ENCODE measurements at regions not wholly inside any gene's neighbourhood (a gene's known extent, or its start where the extent isn't known, plus 50 kb on each side); places are given as distances from the start of the nearest gene placed in this dataset.

GRCh38 chr18:39491408-39491807 lies 1925.8 kb upstream of the CELF4 start:
- H2BK12ac ChIP-seq (ENCODE audit: low read length in 2 of 2) = no peak overlapping the region

DNA sequence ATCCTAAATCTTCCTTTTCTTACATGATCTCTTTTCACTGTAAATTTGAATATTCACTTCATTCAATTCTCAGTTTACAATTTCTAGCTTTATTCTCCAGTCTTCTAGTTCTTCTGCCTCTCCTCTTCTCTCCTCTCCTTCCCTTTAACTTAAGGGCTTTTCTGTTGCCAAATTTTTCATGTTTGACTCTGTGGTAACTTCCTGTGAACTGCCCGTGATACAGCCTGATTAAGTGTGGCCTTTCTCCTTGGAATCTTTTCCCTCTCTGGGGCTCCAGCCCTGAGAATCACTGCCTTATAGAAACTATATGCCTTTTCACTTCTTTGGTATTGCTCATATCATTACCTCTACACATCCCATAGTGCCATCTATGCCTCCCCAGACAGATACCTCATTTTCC lies 1923.8 kb upstream of the CELF4 start:
- Histone ChIP-seq H2BK12ac (ENCODE audit: low read length in 2 of 2) (no peak overlapping the region), H3K4me1 (ENCODE audit: control insufficient read depth, insufficient read depth, low read depth, low read length) (no peaks in the 10 kb centered on the region), H2BK120ac (ENCODE audit: low read depth, low read length) (no peak overlapping the region), H2AK5ac (ENCODE audit: low read length, severe bottlenecking) (no peak overlapping the region), H2AFZ (ENCODE audit: low read depth, low read length) (no peak overlapping the region), H2BK5ac (ENCODE audit: low read depth, low read length, poor library complexity, severe bottlenecking) (no peak overlapping the region), H3K9ac (ENCODE audit: low read length) (no peak overlapping the region), H3K27me3 (ENCODE audit: control insufficient read depth in 1 of 2, insufficient read depth in 1 of 2, low read length in 2 of 2) (no peaks in the 10 kb centered on the region), H4K91ac (ENCODE audit: low read length) (no peak overlapping the region), H3K36me3 (ENCODE audit: control insufficient read depth in 1 of 2, insufficient read depth in 2 of 2, low read depth in 1 of 2, low read length in 2 of 2) (no peaks in the 10 kb centered on the region), H3K27ac (ENCODE audit: low read length, poor library complexity, severe bottlenecking) (no peak overlapping the region), H3K18ac (ENCODE audit: low read depth in 1 of 2, low read length in 2 of 2) (no peak overlapping the region), H3K23ac (ENCODE audit: low read length in 2 of 2) (no peak overlapping the region), H3K4me3 (ENCODE audit: insufficient read depth in 1 of 2, low read depth in 1 of 2, low read length in 2 of 2) (no peak overlapping the region), H3K79me1 (replicated peaks; ENCODE audit: low read length, poor library complexity, severe bottlenecking) (no peaks in the 10 kb centered on the region), H2BK15ac (ENCODE audit: low read depth, poor library complexity, severe bottlenecking) (no peak overlapping the region), H3K9me3 (ENCODE audit: control insufficient read depth, low read length) (no peaks in the 10 kb centered on the region), H4K8ac (ENCODE audit: low read length) (no peak overlapping the region), H3K4ac (ENCODE audit: low read depth in 1 of 2, low read length in 2 of 2) (no peak overlapping the region), H3K4me2 (ENCODE audit: low read length, poor library complexity, severe bottlenecking) (no peak overlapping the region), H3K14ac (ENCODE audit: low read length in 2 of 2) (no peak overlapping the region)
- DNase-seq = no peak
- WGBS = 85% methylated on average over 1 of the region's 1 CpG

More at GRCh38 chr18:39491408-39491807, 1925.8 kb upstream of the CELF4 start:
- Histone ChIP-seq H3K9ac (ENCODE audit: low read length) (no peak overlapping the region), H2AK5ac (ENCODE audit: low read length, severe bottlenecking) (no peak overlapping the region), H4K91ac (ENCODE audit: low read length) (no peak overlapping the region), H4K8ac (ENCODE audit: low read length) (no peak overlapping the region), H3K27me3 (ENCODE audit: control insufficient read depth in 1 of 2, insufficient read depth in 1 of 2, low read length in 2 of 2) (no peaks in the 10 kb centered on the region), H3K9me3 (ENCODE audit: control insufficient read depth, low read length) (no peaks in the 10 kb centered on the region), H2BK15ac (ENCODE audit: low read depth, poor library complexity, severe bottlenecking) (no peak overlapping the region), H3K14ac (ENCODE audit: low read length in 2 of 2) (no peak overlapping the region), H2BK5ac (ENCODE audit: low read depth, low read length, poor library complexity, severe bottlenecking) (no peak overlapping the region), H3K36me3 (ENCODE audit: control insufficient read depth in 1 of 2, insufficient read depth in 2 of 2, low read depth in 1 of 2, low read length in 2 of 2) (no peaks in the 10 kb centered on the region), H3K4ac (ENCODE audit: low read depth in 1 of 2, low read length in 2 of 2) (no peak overlapping the region), H3K4me2 (ENCODE audit: low read length, poor library complexity, severe bottlenecking) (no peak overlapping the region), H3K4me1 (ENCODE audit: control insufficient read depth, insufficient read depth, low read depth, low read length) (no peaks in the 10 kb centered on the region), H3K23ac (ENCODE audit: low read length in 2 of 2) (no peak overlapping the region), H3K79me1 (replicated peaks; ENCODE audit: low read length, poor library complexity, severe bottlenecking) (no peaks in the 10 kb centered on the region), H3K4me3 (ENCODE audit: insufficient read depth in 1 of 2, low read depth in 1 of 2, low read length in 2 of 2) (no peak overlapping the region), H3K18ac (ENCODE audit: low read depth in 1 of 2, low read length in 2 of 2) (no peak overlapping the region), H2BK120ac (ENCODE audit: low read depth, low read length) (no peak overlapping the region), H2AFZ (ENCODE audit: low read depth, low read length) (no peak overlapping the region), H3K27ac (ENCODE audit: low read length, poor library complexity, severe bottlenecking) (no peak overlapping the region)
- DNase-seq = no peak
- 100% methylated on average over 2 of the region's 2 CpGs for WGBS

DNA sequence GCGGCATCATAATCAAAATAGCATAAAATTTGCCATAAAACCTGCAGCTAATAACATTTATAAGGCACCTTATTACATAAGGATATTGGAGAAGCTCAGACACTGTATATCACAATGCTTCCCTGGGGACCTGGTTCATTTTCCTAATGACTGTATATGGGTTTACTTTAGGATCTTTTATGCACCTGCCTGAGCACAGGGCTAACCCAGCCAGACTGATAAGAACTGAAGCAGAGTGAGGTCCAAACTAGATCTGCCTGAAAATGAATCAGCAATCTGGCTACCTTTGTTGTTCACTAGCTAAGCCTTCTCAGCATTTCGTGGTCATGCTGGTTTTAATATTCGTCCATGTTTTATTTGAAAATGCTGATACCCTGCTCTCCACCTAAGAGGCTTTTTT lies 1922.3 kb upstream of the CELF4 start:
- Histone ChIP-seq H3K14ac (ENCODE audit: low read length in 2 of 2) (no peak overlapping the region), H4K91ac (ENCODE audit: low read length) (no peak overlapping the region), H3K36me3 (ENCODE audit: control insufficient read depth in 1 of 2, insufficient read depth in 2 of 2, low read depth in 1 of 2, low read length in 2 of 2) (no peaks in the 10 kb centered on the region), H3K4me1 (ENCODE audit: control insufficient read depth, insufficient read depth, low read depth, low read length) (no peaks in the 10 kb centered on the region), H3K9me3 (ENCODE audit: control insufficient read depth, low read length) (no peaks in the 10 kb centered on the region), H2BK12ac (ENCODE audit: low read length in 2 of 2) (no peak overlapping the region), H3K23ac (ENCODE audit: low read length in 2 of 2) (no peak overlapping the region), H3K27ac (ENCODE audit: low read length, poor library complexity, severe bottlenecking) (no peak overlapping the region), H3K4ac (ENCODE audit: low read depth in 1 of 2, low read length in 2 of 2) (no peak overlapping the region), H3K27me3 (ENCODE audit: control insufficient read depth in 1 of 2, insufficient read depth in 1 of 2, low read length in 2 of 2) (no peaks in the 10 kb centered on the region), H2BK15ac (ENCODE audit: low read depth, poor library complexity, severe bottlenecking) (no peak overlapping the region), H3K79me1 (replicated peaks; ENCODE audit: low read length, poor library complexity, severe bottlenecking) (no peaks in the 10 kb centered on the region), H2AFZ (ENCODE audit: low read depth, low read length) (no peak overlapping the region), H2AK5ac (ENCODE audit: low read length, severe bottlenecking) (no peak overlapping the region), H3K9ac (ENCODE audit: low read length) (no peak overlapping the region), H3K4me3 (ENCODE audit: insufficient read depth in 1 of 2, low read depth in 1 of 2, low read length in 2 of 2) (no peak overlapping the region), H2BK120ac (ENCODE audit: low read depth, low read length) (no peak overlapping the region), H3K18ac (ENCODE audit: low read depth in 1 of 2, low read length in 2 of 2) (no peak overlapping the region), H3K4me2 (ENCODE audit: low read length, poor library complexity, severe bottlenecking) (no peak overlapping the region), H2BK5ac (ENCODE audit: low read depth, low read length, poor library complexity, severe bottlenecking) (no peak overlapping the region), H4K8ac (ENCODE audit: low read length) (no peak overlapping the region)
- no peak for DNase-seq
- WGBS = 96% methylated on average over 2 of the region's 3 CpGs

- Histone ChIP-seq H3K36me3 (ENCODE audit: control insufficient read depth in 1 of 2, insufficient read depth in 2 of 2, low read depth in 1 of 2, low read length in 2 of 2) (no peaks in the 10 kb centered on the region), H3K79me1 (replicated peaks; ENCODE audit: low read length, poor library complexity, severe bottlenecking) (no peaks in the 10 kb centered on the region), H2BK120ac (ENCODE audit: low read depth, low read length) (no peak overlapping the region), H3K4me2 (ENCODE audit: low read length, poor library complexity, severe bottlenecking) (no peak overlapping the region), H3K4me3 (ENCODE audit: insufficient read depth in 1 of 2, low read depth in 1 of 2, low read length in 2 of 2) (no peak overlapping the region), H4K91ac (ENCODE audit: low read length) (no peak overlapping the region), H3K9me3 (ENCODE audit: control insufficient read depth, low read length) (no peaks in the 10 kb centered on the region), H3K4me1 (ENCODE audit: control insufficient read depth, insufficient read depth, low read depth, low read length) (no peaks in the 10 kb centered on the region), H2AFZ (ENCODE audit: low read depth, low read length) (no peak overlapping the region), H3K27me3 (ENCODE audit: control insufficient read depth in 1 of 2, insufficient read depth in 1 of 2, low read length in 2 of 2) (no peaks in the 10 kb centered on the region), H2AK5ac (ENCODE audit: low read length, severe bottlenecking) (no peak overlapping the region), H3K4ac (ENCODE audit: low read depth in 1 of 2, low read length in 2 of 2) (no peak overlapping the region), H3K18ac (ENCODE audit: low read depth in 1 of 2, low read length in 2 of 2) (no peak overlapping the region), H3K14ac (ENCODE audit: low read length in 2 of 2) (no peak overlapping the region), H3K23ac (ENCODE audit: low read length in 2 of 2) (no peak overlapping the region), H4K8ac (ENCODE audit: low read length) (peak overlapping the region; percentile 23), H2BK15ac (ENCODE audit: low read depth, poor library complexity, severe bottlenecking) (no peak overlapping the region), H2BK12ac (ENCODE audit: low read length in 2 of 2) (no peak overlapping the region), H2BK5ac (ENCODE audit: low read depth, low read length, poor library complexity, severe bottlenecking) (no peak overlapping the region), H3K9ac (ENCODE audit: low read length) (no peak overlapping the region), H3K27ac (ENCODE audit: low read length, poor library complexity, severe bottlenecking) (no peak overlapping the region)
- no peak for DNase-seq
- 60% methylated on average over 1 of the region's 3 CpGs for WGBS
Observed at GRCh38 chr18:39486268-39486667, 1920.7 kb upstream of the CELF4 start.
